8988T (cell line): ENCODE measurements at regions not wholly inside any gene's neighbourhood (a gene's known extent, or its start where the extent isn't known, plus 50 kb on each side); places are given as distances from the start of the nearest gene placed in this dataset.

Source experiments
- DNase-seq: peaks from one replicate; pipeline ENCODE4 v3.0.0; 2011

- DNase-seq, result no peak
These were observed 159.5 kb downstream of the DLL1 start for GRCh38 chr6:170131351-170131750.

GRCh38 chr6:170130771-170131241 is 160.1 kb downstream of the DLL1 start:
- DNase-seq, result no peak

GRCh38 chr6:170130201-170130621 is 160.7 kb downstream of the DLL1 start:
- no peak for DNase-seq

- DNase-seq, result no peak
These were observed 161.1 kb downstream of the DLL1 start for GRCh38 chr6:170129691-170130171.

- DNase-seq, result no peak
These were observed 161.8 kb downstream of the DLL1 start for GRCh38 chr6:170128811-170129681.

- no peak for DNase-seq
These were observed 162.5 kb downstream of the DLL1 start for GRCh38 chr6:170128346-170128745.

- no peak for DNase-seq
These were observed 163.7 kb downstream of the DLL1 start for GRCh38 chr6:170127151-170127550.

GRCh38 chr6:170125456-170126300 is 165.2 kb downstream of the DLL1 start:
- DNase-seq, result no peak

GRCh38 chr6:170124836-170125235 is 166.0 kb downstream of the DLL1 start:
- no peak for DNase-seq

- no peak for DNase-seq
These were observed 166.7 kb downstream of the DLL1 start for GRCh38 chr6:170124150-170124549.

- no peak for DNase-seq
These were observed 168.2 kb downstream of the DLL1 start for GRCh38 chr6:170122651-170123050.

GRCh38 chr6:170117111-170117972 is 173.5 kb downstream of the DLL1 start:
- DNase-seq, result no peak

- DNase-seq, result no peak
These were observed 174.2 kb downstream of the DLL1 start for GRCh38 chr6:170116636-170117035.

GRCh38 chr6:170114956-170115855 is 175.7 kb downstream of the DLL1 start:
- DNase-seq, result no peak

GRCh38 chr6:170114187-170114945 is 176.5 kb downstream of the DLL1 start:
- no peak for DNase-seq

- DNase-seq, result no peak
These were observed 177.7 kb downstream of the DLL1 start for GRCh38 chr6:170113141-170113540.

- DNase-seq, result no peak
These were observed 178.4 kb downstream of the DLL1 start for GRCh38 chr6:170112583-170112860.

- no peak for DNase-seq
These were observed 178.9 kb downstream of the DLL1 start for GRCh38 chr6:170111816-170112582.

GRCh38 chr6:170111141-170111664 is 179.7 kb downstream of the DLL1 start:
- no peak for DNase-seq
